Lower lobe of right lung (tissue), 2 donors: ENCODE measurements at regions not wholly inside any gene's neighbourhood (a gene's known extent, or its start where the extent isn't known, plus 50 kb on each side); places are given as distances from the start of the nearest gene placed in this dataset.

Experiments
- ATAC-seq, 2 donors: fragments of 200-7000 bp; cut with Tn5 transposase; one replicate each; pipeline ENCODE4 v1.9.1; 2020 to 2022; ENCODE audit warnings: mild to moderate bottlenecking in 2 of 2, moderate library complexity in 2 of 2
- DNase-seq: peaks from one replicate; pipeline ENCODE4 v3.0.0-alpha.2; 2020
- H3K27ac ChIP-seq: fragments of 200-600 bp; one replicate; pipeline ENCODE4 v1.8.0; 2022
- H3K27me3 ChIP-seq: fragments of 200-600 bp; one replicate; pipeline ENCODE4 v1.8.0; 2022; ENCODE audit warnings: low read depth
- H3K36me3 ChIP-seq: fragments of 200-600 bp; one replicate; pipeline ENCODE4 v1.8.0; 2022; ENCODE audit warnings: mild to moderate bottlenecking
- H3K4me1 ChIP-seq: fragments of 200-600 bp; one replicate; pipeline ENCODE4 v1.8.0; 2022
- H3K4me3 ChIP-seq: fragments of 200-600 bp; one replicate; pipeline ENCODE4 v1.8.0; 2022; ENCODE audit warnings: mild to moderate bottlenecking
- H3K9me3 ChIP-seq: fragments of 200-600 bp; one replicate; pipeline ENCODE4 v1.8.0; 2022
- intact Hi-C: fragments of 100-400 bp; cut with DNase I; formaldehyde crosslinking; loops from one replicate; pipeline ENCODE4 v1.11.0; 2022
- TF ChIP-seq, protein P1 (sequence below): fragments of 200-600 bp; IDR thresholded peaks from one replicate; pipeline ENCODE4 v1.8.0; 2022; ENCODE audit warnings: antibody characterized with exemption, mild to moderate bottlenecking
- donor health status: DM: no; HTN: yes; CAD: no; lungs with severe emphysema.

DNA sequence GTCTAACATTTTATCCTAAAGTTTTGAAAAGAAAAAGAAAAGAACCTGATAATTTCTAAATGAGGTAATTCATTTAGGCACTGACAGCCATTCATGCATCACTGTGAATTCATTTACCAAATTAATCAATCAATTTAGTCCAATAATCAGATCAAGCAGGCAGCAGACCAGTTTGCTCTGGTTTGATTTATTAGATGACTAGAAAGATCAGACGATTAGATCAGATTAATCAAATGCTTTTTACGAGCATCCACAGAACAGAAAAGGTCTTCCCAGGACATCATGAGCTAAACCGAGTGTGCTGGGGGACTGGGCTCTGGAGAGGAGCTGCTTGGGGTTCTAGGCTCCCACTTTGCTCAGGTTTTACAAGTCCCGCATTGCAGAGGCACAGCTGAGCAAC lies 226.5 kb upstream of the MYO3A start:
- no peak overlapping the region for H3K27ac ChIP-seq
- no peaks in the 10 kb centered on the region for H3K36me3 ChIP-seq
- TF ChIP-seq, protein P1, sequence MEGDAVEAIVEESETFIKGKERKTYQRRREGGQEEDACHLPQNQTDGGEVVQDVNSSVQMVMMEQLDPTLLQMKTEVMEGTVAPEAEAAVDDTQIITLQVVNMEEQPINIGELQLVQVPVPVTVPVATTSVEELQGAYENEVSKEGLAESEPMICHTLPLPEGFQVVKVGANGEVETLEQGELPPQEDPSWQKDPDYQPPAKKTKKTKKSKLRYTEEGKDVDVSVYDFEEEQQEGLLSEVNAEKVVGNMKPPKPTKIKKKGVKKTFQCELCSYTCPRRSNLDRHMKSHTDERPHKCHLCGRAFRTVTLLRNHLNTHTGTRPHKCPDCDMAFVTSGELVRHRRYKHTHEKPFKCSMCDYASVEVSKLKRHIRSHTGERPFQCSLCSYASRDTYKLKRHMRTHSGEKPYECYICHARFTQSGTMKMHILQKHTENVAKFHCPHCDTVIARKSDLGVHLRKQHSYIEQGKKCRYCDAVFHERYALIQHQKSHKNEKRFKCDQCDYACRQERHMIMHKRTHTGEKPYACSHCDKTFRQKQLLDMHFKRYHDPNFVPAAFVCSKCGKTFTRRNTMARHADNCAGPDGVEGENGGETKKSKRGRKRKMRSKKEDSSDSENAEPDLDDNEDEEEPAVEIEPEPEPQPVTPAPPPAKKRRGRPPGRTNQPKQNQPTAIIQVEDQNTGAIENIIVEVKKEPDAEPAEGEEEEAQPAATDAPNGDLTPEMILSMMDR = no peak
- no peak overlapping the region for H3K4me3 ChIP-seq
- no peaks in the 10 kb centered on the region for H3K4me1 ChIP-seq
- no peaks in the 10 kb centered on the region for H3K27me3 ChIP-seq
- ATAC-seq (no peak), DNase-seq (no peak)
- H3K9me3 ChIP-seq = no peaks in the 10 kb centered on the region
- intact Hi-C loops = no loop called here

DNA sequence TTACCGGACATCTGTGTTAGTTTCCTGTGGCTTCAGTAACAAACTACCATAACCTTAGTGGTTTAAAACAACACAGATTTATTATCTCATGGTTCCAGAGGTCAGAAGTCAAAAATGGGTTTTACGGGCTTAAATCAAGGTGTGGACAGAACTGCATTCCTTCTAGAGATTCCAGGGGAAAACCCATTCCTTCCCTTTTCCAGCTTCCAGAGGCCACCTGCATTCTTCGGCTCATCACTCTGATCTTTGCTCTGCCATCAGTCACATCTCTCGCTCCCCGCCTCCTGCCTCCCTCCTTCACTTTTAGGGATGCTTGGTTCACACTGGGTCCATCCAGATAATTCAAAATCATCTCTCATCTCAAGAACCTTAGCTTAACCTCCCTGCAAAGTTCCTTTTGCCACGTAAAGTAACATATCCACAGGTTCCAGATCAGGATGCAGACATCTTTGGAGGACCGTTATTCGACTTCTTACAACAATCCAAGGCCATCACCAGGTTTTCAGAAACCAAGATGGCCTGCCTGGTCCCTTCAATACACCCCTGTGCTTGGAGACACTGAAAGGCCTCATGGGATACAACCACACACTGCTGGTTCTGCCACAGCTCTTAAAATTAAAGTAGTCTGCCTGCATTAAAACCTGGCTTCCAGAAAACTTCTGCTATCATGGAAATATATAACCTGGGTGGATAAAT lies 225.9 kb upstream of the MYO3A start:
- TF ChIP-seq, protein P1 = no peak
- Histone ChIP-seq H3K4me3 (no peak overlapping the region), H3K4me1 (no peaks in the 10 kb centered on the region), H3K36me3 (no peaks in the 10 kb centered on the region), H3K27me3 (no peaks in the 10 kb centered on the region), H3K27ac (no peak overlapping the region), H3K9me3 (no peaks in the 10 kb centered on the region)
- ATAC-seq (no peak), DNase-seq (no peak)
- intact Hi-C loops = no loop called here

DNA sequence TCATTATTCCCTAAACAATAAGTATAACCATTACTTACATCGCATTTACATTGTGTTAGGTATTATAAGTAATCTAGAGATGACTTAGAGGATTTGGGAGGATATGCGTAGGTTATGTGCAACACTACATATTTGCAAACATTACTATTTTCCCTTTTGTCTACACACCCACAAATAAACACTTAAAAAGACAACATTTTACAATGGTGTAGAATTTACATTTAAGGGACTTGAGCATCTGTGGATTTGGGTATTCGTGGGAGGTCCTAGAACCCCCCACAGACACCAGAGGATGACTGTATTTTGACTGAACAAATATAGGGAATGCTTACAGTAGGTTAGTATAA lies 220.2 kb upstream of the MYO3A start:
- H3K27ac ChIP-seq = no peak overlapping the region
- no peaks in the 10 kb centered on the region for H3K36me3 ChIP-seq
- H3K9me3 ChIP-seq = no peaks in the 10 kb centered on the region
- TF ChIP-seq, protein P1 = no peak
- intact Hi-C loops = no loop called here
- ATAC-seq (no peak), DNase-seq (no peak)
- no peak overlapping the region for H3K4me3 ChIP-seq
- H3K4me1 ChIP-seq = no peaks in the 10 kb centered on the region
- H3K27me3 ChIP-seq = no peaks in the 10 kb centered on the region

DNA sequence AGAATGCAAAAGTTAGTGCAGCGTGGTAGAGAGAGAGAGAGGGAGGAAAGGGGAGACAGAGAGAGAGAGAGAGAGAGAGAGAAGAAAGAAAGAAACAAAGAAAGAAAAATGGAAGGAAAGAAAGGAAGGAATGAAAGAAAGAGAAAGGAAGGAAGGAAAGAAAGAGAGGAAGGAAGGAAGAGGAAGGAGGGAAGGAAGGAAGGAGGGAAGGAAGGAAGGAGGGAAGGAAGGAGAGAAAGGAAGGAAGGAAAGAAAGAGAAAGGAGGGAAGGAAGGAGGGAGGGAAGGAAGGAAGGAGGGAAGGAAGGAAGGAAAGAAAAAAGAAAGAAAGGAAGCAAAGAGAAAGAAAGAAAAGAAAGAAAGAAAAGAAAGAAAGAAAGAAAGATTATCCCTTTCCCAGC lies 209.8 kb upstream of the MYO3A start:
- ATAC-seq = no peak
- Histone ChIP-seq H3K36me3 (no peaks in the 10 kb centered on the region), H3K27me3 (no peaks in the 10 kb centered on the region)

DNA sequence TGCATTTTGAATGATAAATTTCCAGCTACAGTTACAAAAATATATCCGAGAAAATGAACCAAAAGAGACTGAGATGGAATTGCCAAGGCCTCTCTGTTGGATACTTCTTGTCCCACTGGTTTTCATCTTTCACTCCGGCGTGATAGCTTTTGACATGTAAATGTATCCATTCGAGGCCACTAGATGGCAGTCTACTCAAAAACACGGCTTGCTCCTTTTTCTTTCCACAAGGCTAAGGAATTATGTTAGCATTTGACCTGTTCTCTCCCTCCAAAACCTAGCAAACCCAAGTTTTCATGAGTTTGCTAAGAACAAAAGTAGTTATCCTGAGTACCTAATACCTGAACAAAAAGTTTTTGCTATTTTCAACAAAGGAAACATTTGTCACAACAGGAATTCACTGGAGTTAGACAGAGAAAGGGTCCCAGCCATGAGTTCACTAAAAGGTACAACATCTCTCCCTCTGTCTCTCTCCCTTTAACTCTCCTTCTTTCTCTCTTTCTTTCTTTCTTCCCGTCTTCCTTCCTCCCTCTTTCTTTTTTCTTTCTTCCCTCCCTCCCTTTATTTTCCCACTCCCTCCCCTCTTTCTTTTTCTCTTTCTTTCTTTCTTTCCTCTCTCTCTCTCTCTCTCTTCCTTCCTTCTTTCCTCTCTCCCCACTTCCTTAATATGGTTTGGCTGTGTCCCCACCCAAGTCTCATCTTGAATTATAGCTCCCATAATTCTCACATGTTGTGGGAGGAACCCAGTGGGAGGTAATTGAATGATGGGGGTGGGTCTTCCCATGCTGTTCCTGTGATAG lies 207.9 kb upstream of the MYO3A start:
- H3K4me1 ChIP-seq = no peaks in the 10 kb centered on the region
- no peaks in the 10 kb centered on the region for H3K27me3 ChIP-seq
- H3K27ac ChIP-seq = no peak overlapping the region
- H3K4me3 ChIP-seq = no peak overlapping the region
- TF ChIP-seq, protein P1 = peak; percentile 66
- ATAC-seq (peak in 1 of 2 donors; percentile 68), DNase-seq (no peak)
- intact Hi-C loops = no loop called here
- H3K9me3 ChIP-seq = no peaks in the 10 kb centered on the region
- H3K36me3 ChIP-seq = no peaks in the 10 kb centered on the region

More for the DNA sequence above, 209.8 kb upstream of the MYO3A start:
- no peaks in the 10 kb centered on the region for H3K9me3 ChIP-seq
- intact Hi-C loops = no loop called here
- no peak for DNase-seq
- no peak overlapping the region for H3K4me3 ChIP-seq
- TF ChIP-seq, protein P1 = no peak
- H3K27ac ChIP-seq = no peak overlapping the region
- no peaks in the 10 kb centered on the region for H3K4me1 ChIP-seq
